HEK293 (cell line): ENCODE measurements at regions not wholly inside any gene's neighbourhood (a gene's known extent, or its start where the extent isn't known, plus 50 kb on each side); places are given as distances from the start of the nearest gene placed in this dataset.
A peak's percentile ranks its signal among the peaks of the same experiment; 100 is the strongest.

ENCODE experiments used
- CTCF ChIA-PET: fragments of 350-600 bp; formaldehyde crosslinking; extraction: SDS; loops from one replicate; lab custom pipeline; 2021; ENCODE audit warnings: antibody characterized with exemption; lab: Yijun Ruan, JAX
- POLR2A ChIA-PET: fragments of 300-600 bp; formaldehyde crosslinking; extraction: SDS; loops from one replicate; lab custom pipeline; 2020; ENCODE audit warnings: antibody characterized with exemption, inconsistent platforms; lab: Yijun Ruan, JAX
- H3K27ac ChIP-seq: fragments of 200-500 bp; sonication (Bioruptor generic); 2 replicates; pipeline ENCODE4 v1.5.1; 2014; ENCODE audit warnings: low read depth, low read length, control low read depth, inconsistent platforms; ENCODE audit errors: extremely low read depth
- H3K36me3 ChIP-seq, 2 experiments: fragments of 200-500 bp in 1 of 2; sonication (Bioruptor generic) in 1 of 2; 1 replicate in 1 of 2; 2 replicates in 1 of 2; pipeline ENCODE4 v1.5.1; 2014 to 2017; ENCODE audit warnings: inconsistent platforms in 2 of 2, low read length in 2 of 2; ENCODE audit not compliant: control insufficient read depth in 2 of 2, insufficient read depth in 1 of 2
- H3K4me1 ChIP-seq: fragments of 200-500 bp; sonication (Bioruptor generic); 2 replicates; pipeline ENCODE4 v1.5.1; 2014; ENCODE audit warnings: mild to moderate bottlenecking, low read length, inconsistent platforms; ENCODE audit not compliant: control insufficient read depth, insufficient read depth
- H3K4me3 ChIP-seq: 2 replicates; pipeline ENCODE4 v1.5.1; 2011; ENCODE audit warnings: low read depth, mild to moderate bottlenecking, control low read depth, low read length, moderate library complexity
- H3K9me3 ChIP-seq: fragments of 200-500 bp; sonication (Bioruptor generic); 2 replicates; pipeline ENCODE4 v1.5.1; 2014; ENCODE audit warnings: low read depth, low read length, inconsistent platforms; ENCODE audit not compliant: control insufficient read depth, insufficient read depth
- GLIS1 ChIP-seq: fragments of 450-650 bp; formaldehyde crosslinking; IDR thresholded peaks from 2 replicates; pipeline ENCODE4 v1.5.1; 2016; ENCODE audit warnings: missing biosample characterization, missing genetic modification characterization
- KLF1 ChIP-seq: fragments of 450-650 bp; formaldehyde crosslinking; IDR thresholded peaks from 2 replicates; pipeline ENCODE4 v1.5.1; 2016; ENCODE audit warnings: missing biosample characterization, missing genetic modification characterization
- MEIS1 ChIP-seq: sonication (generic); formaldehyde crosslinking; IDR thresholded peaks from 2 replicates; pipeline ENCODE4 v1.8.1; 2022; ENCODE audit warnings: missing genetic modification reagents, mild to moderate bottlenecking, borderline replicate concordance
- PRDM1 ChIP-seq: fragments of 450-650 bp; formaldehyde crosslinking; IDR thresholded peaks from 2 replicates; pipeline ENCODE4; 2016; ENCODE audit warnings: missing biosample characterization, missing genetic modification characterization
- WT1 ChIP-seq: fragments of 450-650 bp; formaldehyde crosslinking; IDR thresholded peaks from 2 replicates; pipeline ENCODE4 v1.5.1; 2016; ENCODE audit warnings: missing biosample characterization, missing genetic modification characterization
- ZNF114 ChIP-seq: fragments of 450-650 bp; formaldehyde crosslinking; IDR thresholded peaks from 2 replicates; pipeline ENCODE4 v1.5.0; 2017; ENCODE audit warnings: missing biosample characterization, missing genetic modification characterization
- ZNF140 ChIP-seq: fragments of 450-650 bp; formaldehyde crosslinking; IDR thresholded peaks from 2 replicates; pipeline ENCODE4 v1.5.1; 2016; ENCODE audit warnings: missing biosample characterization, missing genetic modification characterization
- ZNF175 ChIP-seq: fragments of 450-650 bp; formaldehyde crosslinking; IDR thresholded peaks from 2 replicates; pipeline ENCODE4 v1.5.1; 2016; ENCODE audit warnings: missing biosample characterization, missing genetic modification characterization
- ZNF24 ChIP-seq: fragments of 450-650 bp; formaldehyde crosslinking; IDR thresholded peaks from 2 replicates; pipeline ENCODE4 v1.5.1; 2016; ENCODE audit warnings: missing biosample characterization, missing genetic modification characterization
- ZNF394 ChIP-seq: fragments of 450-650 bp; formaldehyde crosslinking; IDR thresholded peaks from 2 replicates; pipeline ENCODE4 v1.5.1; 2016; ENCODE audit warnings: missing biosample characterization, missing genetic modification characterization, mild to moderate bottlenecking, moderate library complexity, borderline replicate concordance
- ZNF624 ChIP-seq: fragments of 450-650 bp; formaldehyde crosslinking; IDR thresholded peaks from 2 replicates; pipeline ENCODE4 v1.5.1; 2017; ENCODE audit warnings: missing biosample characterization, missing genetic modification characterization
- ZNF670 ChIP-seq: fragments of 450-650 bp; formaldehyde crosslinking; IDR thresholded peaks from 2 replicates; pipeline ENCODE4 v1.5.1; 2016; ENCODE audit warnings: missing biosample characterization, missing genetic modification characterization, low read depth
- ZNF701 ChIP-seq: fragments of 450-650 bp; formaldehyde crosslinking; IDR thresholded peaks from 2 replicates; pipeline ENCODE4 v1.5.1; 2016; ENCODE audit warnings: missing biosample characterization, missing genetic modification characterization
- TF ChIP-seq, protein P1 (sequence below): fragments of 450-650 bp; formaldehyde crosslinking; IDR thresholded peaks from 2 replicates; pipeline ENCODE4 v1.5.1; 2016; ENCODE audit warnings: missing biosample characterization, missing genetic modification characterization
- TF ChIP-seq, protein P2 (sequence below): fragments of 450-650 bp; formaldehyde crosslinking; IDR thresholded peaks from 2 replicates; pipeline ENCODE4 v1.5.1; 2016; ENCODE audit warnings: missing biosample characterization, missing genetic modification characterization
- TF ChIP-seq, protein P3 (sequence below): fragments of 450-650 bp; formaldehyde crosslinking; IDR thresholded peaks from 2 replicates; pipeline ENCODE4 v1.5.1; 2016; ENCODE audit warnings: missing biosample characterization, missing genetic modification characterization, borderline replicate concordance

DNA sequence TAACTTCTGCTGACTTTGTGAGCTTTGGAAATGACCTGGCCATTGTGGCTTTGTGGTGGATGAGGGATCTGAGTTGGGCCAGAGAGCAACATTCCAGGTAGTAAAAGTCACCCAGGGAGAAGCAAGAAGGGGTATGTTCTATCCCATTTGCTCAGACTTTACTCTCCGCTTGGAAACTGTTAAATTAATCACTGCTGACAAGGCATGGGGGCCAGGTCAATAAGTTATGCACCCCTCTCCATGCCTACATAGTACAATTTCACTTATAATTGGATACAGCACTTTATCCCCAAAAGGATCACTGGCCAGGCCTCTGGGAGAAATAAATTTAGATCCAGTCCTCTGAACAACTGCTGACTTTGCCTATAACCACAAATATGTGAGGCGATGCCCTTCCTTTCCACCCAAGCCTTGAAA is 92.1 kb downstream of the RPRM start:
- CTCF ChIA-PET, result no interaction called here
- Histone ChIP-seq H3K36me3 (no peaks in the 10 kb centered on the region), H3K9me3 (no peaks in the 10 kb centered on the region), H3K27ac (no peak overlapping the region), H3K4me1 (0 out of 2 replicates have a peak, but pooled peaks cover 2% of the 10 kb centered on the region), H3K4me3 (no peak overlapping the region)
- TF ChIP-seq GLIS1 (no peak), KLF1 (tag by site-specific recombination) (no peak), WT1 (tag by site-specific recombination) (no peak), ZNF114 (tag by site-specific recombination) (no peak), ZNF670 (tag by site-specific recombination) (no peak), ZNF140 (tag by site-specific recombination) (no peak), ZNF394 (no peak), ZNF175 (tag by site-specific recombination) (no peak), ZNF24 (tag by site-specific recombination) (no peak), ZNF624 (tag by site-specific recombination) (no peak)
- TF ChIP-seq, protein P1, sequence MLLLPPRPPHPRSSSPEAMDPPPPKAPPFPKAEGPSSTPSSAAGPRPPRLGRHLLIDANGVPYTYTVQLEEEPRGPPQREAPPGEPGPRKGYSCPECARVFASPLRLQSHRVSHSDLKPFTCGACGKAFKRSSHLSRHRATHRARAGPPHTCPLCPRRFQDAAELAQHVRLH (tag by site-specific recombination), result no peak
- TF ChIP-seq, protein P2, sequence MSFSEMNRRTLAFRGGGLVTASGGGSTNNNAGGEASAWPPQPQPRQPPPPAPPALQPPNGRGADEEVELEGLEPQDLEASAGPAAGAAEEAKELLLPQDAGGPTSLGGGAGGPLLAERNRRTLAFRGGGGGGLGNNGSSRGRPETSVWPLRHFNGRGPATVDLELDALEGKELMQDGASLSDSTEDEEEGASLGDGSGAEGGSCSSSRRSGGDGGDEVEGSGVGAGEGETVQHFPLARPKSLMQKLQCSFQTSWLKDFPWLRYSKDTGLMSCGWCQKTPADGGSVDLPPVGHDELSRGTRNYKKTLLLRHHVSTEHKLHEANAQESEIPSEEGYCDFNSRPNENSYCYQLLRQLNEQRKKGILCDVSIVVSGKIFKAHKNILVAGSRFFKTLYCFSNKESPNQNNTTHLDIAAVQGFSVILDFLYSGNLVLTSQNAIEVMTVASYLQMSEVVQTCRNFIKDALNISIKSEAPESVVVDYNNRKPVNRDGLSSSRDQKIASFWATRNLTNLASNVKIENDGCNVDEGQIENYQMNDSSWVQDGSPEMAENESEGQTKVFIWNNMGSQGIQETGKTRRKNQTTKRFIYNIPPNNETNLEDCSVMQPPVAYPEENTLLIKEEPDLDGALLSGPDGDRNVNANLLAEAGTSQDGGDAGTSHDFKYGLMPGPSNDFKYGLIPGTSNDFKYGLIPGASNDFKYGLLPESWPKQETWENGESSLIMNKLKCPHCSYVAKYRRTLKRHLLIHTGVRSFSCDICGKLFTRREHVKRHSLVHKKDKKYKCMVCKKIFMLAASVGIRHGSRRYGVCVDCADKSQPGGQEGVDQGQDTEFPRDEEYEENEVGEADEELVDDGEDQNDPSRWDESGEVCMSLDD (tag by site-specific recombination), result no peak
- TF ChIP-seq, protein P3, sequence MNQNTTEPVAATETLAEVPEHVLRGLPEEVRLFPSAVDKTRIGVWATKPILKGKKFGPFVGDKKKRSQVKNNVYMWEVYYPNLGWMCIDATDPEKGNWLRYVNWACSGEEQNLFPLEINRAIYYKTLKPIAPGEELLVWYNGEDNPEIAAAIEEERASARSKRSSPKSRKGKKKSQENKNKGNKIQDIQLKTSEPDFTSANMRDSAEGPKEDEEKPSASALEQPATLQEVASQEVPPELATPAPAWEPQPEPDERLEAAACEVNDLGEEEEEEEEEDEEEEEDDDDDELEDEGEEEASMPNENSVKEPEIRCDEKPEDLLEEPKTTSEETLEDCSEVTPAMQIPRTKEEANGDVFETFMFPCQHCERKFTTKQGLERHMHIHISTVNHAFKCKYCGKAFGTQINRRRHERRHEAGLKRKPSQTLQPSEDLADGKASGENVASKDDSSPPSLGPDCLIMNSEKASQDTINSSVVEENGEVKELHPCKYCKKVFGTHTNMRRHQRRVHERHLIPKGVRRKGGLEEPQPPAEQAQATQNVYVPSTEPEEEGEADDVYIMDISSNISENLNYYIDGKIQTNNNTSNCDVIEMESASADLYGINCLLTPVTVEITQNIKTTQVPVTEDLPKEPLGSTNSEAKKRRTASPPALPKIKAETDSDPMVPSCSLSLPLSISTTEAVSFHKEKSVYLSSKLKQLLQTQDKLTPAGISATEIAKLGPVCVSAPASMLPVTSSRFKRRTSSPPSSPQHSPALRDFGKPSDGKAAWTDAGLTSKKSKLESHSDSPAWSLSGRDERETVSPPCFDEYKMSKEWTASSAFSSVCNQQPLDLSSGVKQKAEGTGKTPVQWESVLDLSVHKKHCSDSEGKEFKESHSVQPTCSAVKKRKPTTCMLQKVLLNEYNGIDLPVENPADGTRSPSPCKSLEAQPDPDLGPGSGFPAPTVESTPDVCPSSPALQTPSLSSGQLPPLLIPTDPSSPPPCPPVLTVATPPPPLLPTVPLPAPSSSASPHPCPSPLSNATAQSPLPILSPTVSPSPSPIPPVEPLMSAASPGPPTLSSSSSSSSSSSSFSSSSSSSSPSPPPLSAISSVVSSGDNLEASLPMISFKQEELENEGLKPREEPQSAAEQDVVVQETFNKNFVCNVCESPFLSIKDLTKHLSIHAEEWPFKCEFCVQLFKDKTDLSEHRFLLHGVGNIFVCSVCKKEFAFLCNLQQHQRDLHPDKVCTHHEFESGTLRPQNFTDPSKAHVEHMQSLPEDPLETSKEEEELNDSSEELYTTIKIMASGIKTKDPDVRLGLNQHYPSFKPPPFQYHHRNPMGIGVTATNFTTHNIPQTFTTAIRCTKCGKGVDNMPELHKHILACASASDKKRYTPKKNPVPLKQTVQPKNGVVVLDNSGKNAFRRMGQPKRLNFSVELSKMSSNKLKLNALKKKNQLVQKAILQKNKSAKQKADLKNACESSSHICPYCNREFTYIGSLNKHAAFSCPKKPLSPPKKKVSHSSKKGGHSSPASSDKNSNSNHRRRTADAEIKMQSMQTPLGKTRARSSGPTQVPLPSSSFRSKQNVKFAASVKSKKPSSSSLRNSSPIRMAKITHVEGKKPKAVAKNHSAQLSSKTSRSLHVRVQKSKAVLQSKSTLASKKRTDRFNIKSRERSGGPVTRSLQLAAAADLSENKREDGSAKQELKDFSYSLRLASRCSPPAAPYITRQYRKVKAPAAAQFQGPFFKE (tag by site-specific recombination), result no peak
- POLR2A ChIA-PET, result no interaction called here

DNA sequence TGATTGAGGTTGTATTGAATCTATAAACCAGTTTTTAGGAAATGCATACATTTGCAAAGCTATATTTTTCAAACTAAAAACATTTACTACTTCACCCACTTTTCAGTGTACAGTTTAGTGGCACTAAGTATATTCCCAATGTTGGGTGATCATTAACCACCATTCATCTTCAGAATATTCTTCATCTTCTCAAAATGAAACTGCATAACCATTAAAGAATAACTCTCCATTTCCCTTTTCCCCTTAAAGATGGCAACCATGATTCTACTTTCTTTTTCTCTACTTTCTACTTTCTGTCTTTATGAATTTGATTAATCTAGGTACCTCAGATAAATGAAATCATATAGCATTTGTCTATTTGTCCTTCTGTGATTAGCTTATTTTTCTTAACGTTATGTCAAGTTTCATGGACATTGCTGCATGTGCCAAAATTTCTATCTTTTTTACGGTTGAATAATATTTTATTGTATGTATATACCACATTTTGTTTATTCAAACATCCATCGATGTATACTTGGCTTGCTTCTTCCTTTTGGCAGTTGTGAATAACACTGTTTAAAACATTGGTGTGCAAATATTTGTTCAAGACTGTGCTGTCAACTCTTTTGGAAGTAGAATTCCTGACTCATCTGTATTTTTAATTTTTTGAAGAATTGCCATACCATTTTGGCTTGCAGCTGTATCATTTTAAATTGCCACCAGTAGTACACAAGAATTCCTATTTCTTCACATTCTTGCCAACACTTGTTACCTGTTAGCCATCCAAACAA is 104.9 kb downstream of the RPRM start:
- Histone ChIP-seq H3K4me3 (no peak overlapping the region), H3K36me3 (no peaks in the 10 kb centered on the region), H3K27ac (no peak overlapping the region), H3K9me3 (no peaks in the 10 kb centered on the region), H3K4me1 (no peaks in the 10 kb centered on the region)
- TF ChIP-seq ZNF701 (no peak), PRDM1 (0 out of 2 replicates have a peak, but pooled peaks have one; percentile 46), MEIS1 (CRISPR knock-in tag) (no peak)
- CTCF ChIA-PET, result interaction anchor here (0.6 to 1.2 kb wide), 2 partner anchors 21 to 659 kb away, joined by 3 read pairs; no protein-coding TSS in a partner anchor
- POLR2A ChIA-PET, result no interaction called here
